Peyer's patch (tissue), 4 donors: ENCODE measurements at regions not wholly inside any gene's neighbourhood (a gene's known extent, or its start where the extent isn't known, plus 50 kb on each side); places are given as distances from the start of the nearest gene placed in this dataset.

Experiments
- DNase-seq, 3 donors: peaks; one replicate each; pipeline ENCODE4 v3.0.0-alpha.2; 2017 to 2019
- H3K27ac ChIP-seq, 4 donors: fragments of 200-600 bp; sonication (generic); one replicate each; pipeline ENCODE4 v1.5.1; 2016 to 2019
- H3K27me3 ChIP-seq, 2 donors: fragments of 200-600 bp; sonication (generic); one replicate each; pipeline ENCODE4 v1.5.1; 2019
- H3K36me3 ChIP-seq, 3 donors: fragments of 200-600 bp; sonication (generic); one replicate each; pipeline ENCODE4 v1.5.1; 2016 to 2019
- H3K4me1 ChIP-seq, 4 donors: fragments of 200-600 bp; sonication (generic); one replicate each; pipeline ENCODE4 v1.5.1; 2016 to 2019
- H3K4me3 ChIP-seq, 4 donors: fragments of 200-600 bp; sonication (generic); 1 replicate in 3 of 4; 2 replicates in 1 of 4; pipeline ENCODE4 v1.5.1; 2016 to 2019; ENCODE audit warnings: mild to moderate bottlenecking in 1 of 4
- H3K9me3 ChIP-seq, 4 donors: fragments of 200-600 bp; sonication (generic); one replicate each; pipeline ENCODE4 v1.5.1; 2016 to 2019; ENCODE audit warnings: mild to moderate bottlenecking in 1 of 4
- CTCF ChIP-seq, 6 experiments: fragments of 450-650 bp in 4 of 6; fragments of 200-600 bp in 2 of 6; sonication (generic) in 1 of 6; IDR thresholded peaks; one replicate each; pipeline ENCODE4 v1.5.1; 2017 to 2019; ENCODE audit warnings: antibody characterized with exemption in 6 of 6, mild to moderate bottlenecking in 3 of 6, moderate library complexity in 1 of 6
- POLR2A ChIP-seq, 2 donors: fragments of 450-650 bp; IDR thresholded peaks; one replicate each; pipeline ENCODE4 v1.5.1; 2017; ENCODE audit warnings: antibody characterized with exemption in 2 of 2, mild to moderate bottlenecking in 2 of 2, moderate library complexity in 2 of 2

- TF ChIP-seq CTCF (IDR thresholded peaks at IDR 0.05) (no peak), POLR2A (IDR thresholded peaks at IDR 0.05) (no peak)
- no peak for DNase-seq
- no peaks in the 10 kb centered on the region for H3K27me3 ChIP-seq
- H3K4me1 ChIP-seq = peaks cover 0 to 7% (median 0%) of the 10 kb centered on the region in 4 donors
- no peaks in the 10 kb centered on the region for H3K36me3 ChIP-seq
- no peak overlapping the region for H3K27ac ChIP-seq
- H3K4me3 ChIP-seq = no peak overlapping the region
- H3K9me3 ChIP-seq = no peaks in the 10 kb centered on the region
Observed at GRCh38 chr1:8159470-8160024, 133.4 kb upstream of the ERRFI1 start.

DNA sequence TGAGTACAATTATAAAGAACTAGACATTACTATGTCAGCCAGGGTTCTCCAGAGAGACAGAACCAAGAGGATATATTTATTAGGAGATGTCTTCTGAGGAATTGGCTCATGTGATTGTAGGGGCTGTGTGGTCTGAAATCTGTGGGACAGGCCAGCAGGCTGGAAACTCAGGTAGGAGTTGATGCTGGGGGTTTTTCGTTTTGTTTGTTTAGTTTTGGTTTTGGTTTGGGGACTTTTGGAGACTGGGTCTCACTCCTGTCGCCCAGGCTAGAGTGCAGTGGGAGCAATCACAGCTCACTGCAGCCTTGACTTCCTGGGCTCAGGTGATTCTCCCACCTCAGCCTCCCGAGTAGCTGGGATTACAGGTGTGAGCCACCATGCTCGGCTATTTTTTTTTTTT, 132.9 kb upstream of the ERRFI1 start:
- Histone ChIP-seq H3K36me3 (no peaks in the 10 kb centered on the region), H3K9me3 (no peaks in the 10 kb centered on the region), H3K27me3 (no peaks in the 10 kb centered on the region), H3K27ac (no peak overlapping the region), H3K4me3 (no peak overlapping the region), H3K4me1 (peaks cover 0 to 7% (median 0%) of the 10 kb centered on the region in 4 donors)
- no peak for TF ChIP-seq POLR2A (IDR thresholded peaks at IDR 0.05)
- no peak for TF ChIP-seq CTCF (IDR thresholded peaks at IDR 0.05)
- no peak for DNase-seq

DNA sequence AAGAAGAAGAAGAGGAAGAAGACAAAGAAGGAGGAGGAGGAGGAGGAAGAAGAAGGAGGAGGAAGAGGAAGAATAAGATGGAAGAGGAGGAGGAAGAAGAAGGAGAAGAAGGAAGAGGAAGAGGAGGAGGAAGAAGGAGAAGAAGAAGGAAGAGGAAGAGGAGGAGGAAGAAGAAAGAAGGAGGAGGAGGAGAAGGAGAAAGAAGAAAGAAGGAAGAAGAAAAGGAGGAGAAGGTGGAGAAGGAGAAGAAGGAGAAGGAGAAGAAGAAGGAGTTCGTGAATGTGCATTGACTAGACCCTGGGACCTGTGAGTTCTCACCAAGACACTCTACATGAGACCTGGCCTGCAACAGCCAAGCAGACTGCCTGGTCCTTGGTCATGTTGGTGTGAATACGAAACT, 131.7 kb upstream of the ERRFI1 start:
- no peaks in the 10 kb centered on the region for H3K27me3 ChIP-seq
- no peaks in the 10 kb centered on the region for H3K36me3 ChIP-seq
- no peak for DNase-seq
- no peak for TF ChIP-seq CTCF (IDR thresholded peaks at IDR 0.05)
- no peak for TF ChIP-seq POLR2A (IDR thresholded peaks at IDR 0.05)
- H3K9me3 ChIP-seq = no peaks in the 10 kb centered on the region
- no peak overlapping the region for H3K4me3 ChIP-seq
- H3K27ac ChIP-seq = no peak overlapping the region
- H3K4me1 ChIP-seq = peaks cover 0 to 7% (median 0%) of the 10 kb centered on the region in 4 donors

GRCh38 chr1:8155528-8156186, 129.5 kb upstream of the ERRFI1 start:
- H3K27me3 ChIP-seq = no peaks in the 10 kb centered on the region
- H3K4me1 ChIP-seq = peaks cover 0 to 7% (median 0%) of the 10 kb centered on the region in 4 donors
- no peak overlapping the region for H3K27ac ChIP-seq
- no peak for TF ChIP-seq POLR2A (IDR thresholded peaks at IDR 0.05)
- no peak for TF ChIP-seq CTCF (IDR thresholded peaks at IDR 0.05)
- no peak for DNase-seq
- no peaks in the 10 kb centered on the region for H3K9me3 ChIP-seq
- H3K4me3 ChIP-seq = no peak overlapping the region
- no peaks in the 10 kb centered on the region for H3K36me3 ChIP-seq

- DNase-seq = no peak
- no peaks in the 10 kb centered on the region for H3K9me3 ChIP-seq
- H3K36me3 ChIP-seq = no peaks in the 10 kb centered on the region
- no peak overlapping the region for H3K27ac ChIP-seq
- no peak for TF ChIP-seq POLR2A (IDR thresholded peaks at IDR 0.05)
- no peak for TF ChIP-seq CTCF (IDR thresholded peaks at IDR 0.05)
- H3K4me3 ChIP-seq = no peak overlapping the region
- H3K4me1 ChIP-seq = peaks cover 0 to 7% (median 0%) of the 10 kb centered on the region in 4 donors
- no peaks in the 10 kb centered on the region for H3K27me3 ChIP-seq
Observed at GRCh38 chr1:8154621-8155052, 128.5 kb upstream of the ERRFI1 start.
